IPS DF 4.7 (cell line): ENCODE measurements at regions not wholly inside any gene's neighbourhood (a gene's known extent, or its start where the extent isn't known, plus 50 kb on each side); places are given as distances from the start of the nearest gene placed in this dataset.

Source experiments
- DNase-seq: peaks from one replicate; pipeline ENCODE4 v3.0.0-alpha.2; 2013; ENCODE audit warnings: low spot score; ENCODE audit errors: extremely low read depth

- no peak for DNase-seq
Measured at GRCh38 chr13:109892101-109892500, 105.7 kb upstream of the IRS2 start.

- no peak for DNase-seq
Measured at GRCh38 chr13:109885235-109885634, 98.9 kb upstream of the IRS2 start.

- DNase-seq, result no peak
Measured at GRCh38 chr13:109884462-109884861, 98.1 kb upstream of the IRS2 start.

- DNase-seq, result no peak
Measured at GRCh38 chr13:109883181-109884180, 97.1 kb upstream of the IRS2 start.

- DNase-seq, result no peak
Measured at GRCh38 chr13:109881961-109882558, 95.7 kb upstream of the IRS2 start.

GRCh38 chr13:109881347-109881725 lies 95.0 kb upstream of the IRS2 start:
- no peak for DNase-seq

- no peak for DNase-seq
Measured at GRCh38 chr13:109880371-109881346, 94.3 kb upstream of the IRS2 start.

- DNase-seq, result no peak
Measured at GRCh38 chr13:109879338-109879737, 93.0 kb upstream of the IRS2 start.

GRCh38 chr13:109877809-109878208 lies 91.4 kb upstream of the IRS2 start:
- no peak for DNase-seq

GRCh38 chr13:109875746-109876145 lies 89.4 kb upstream of the IRS2 start:
- DNase-seq, result no peak

GRCh38 chr13:109874484-109875454 lies 88.4 kb upstream of the IRS2 start:
- DNase-seq, result no peak

- DNase-seq, result no peak
Measured at GRCh38 chr13:109873351-109874123, 87.2 kb upstream of the IRS2 start.

- no peak for DNase-seq
Measured at GRCh38 chr13:109872864-109873263, 86.5 kb upstream of the IRS2 start.

- DNase-seq, result no peak
Measured at GRCh38 chr13:109870696-109871370, 84.5 kb upstream of the IRS2 start.

GRCh38 chr13:109870274-109870673 lies 83.9 kb upstream of the IRS2 start:
- no peak for DNase-seq

GRCh38 chr13:109869312-109870237 lies 83.2 kb upstream of the IRS2 start:
- DNase-seq, result no peak

GRCh38 chr13:109868578-109869311 lies 82.4 kb upstream of the IRS2 start:
- DNase-seq, result no peak
